NCI-H774 (cell line): ENCODE measurements at regions not wholly inside any gene's neighbourhood (a gene's known extent, or its start where the extent isn't known, plus 50 kb on each side); places are given as distances from the start of the nearest gene placed in this dataset.
"Not testable (repeated sequence)": the region's sequence is repeated elsewhere in the genome, so short reads cannot be mapped to it uniquely, and the experiment has no call there.

ENCODE experiments used
- DNase-seq: peaks from one replicate; lab custom pipeline; 2025; lab: John Stamatoyannopoulos, UW

- no peak for DNase-seq
Observed at GRCh38 chr21:15119486-15119885, 54.7 kb upstream of the NRIP1 start.

- DNase-seq = no peak
Observed at GRCh38 chr21:15121097-15121654, 56.4 kb upstream of the NRIP1 start.

- peak; percentile 29 for DNase-seq
Observed at GRCh38 chr21:15121655-15122120, 56.9 kb upstream of the NRIP1 start.

- no peak for DNase-seq
Observed at GRCh38 chr21:15122241-15122640, 57.4 kb upstream of the NRIP1 start.

- no peak for DNase-seq
Observed at GRCh38 chr21:15124731-15125130, 59.9 kb upstream of the NRIP1 start.

GRCh38 chr21:15126948-15127347, 62.1 kb upstream of the NRIP1 start:
- DNase-seq = no peak

GRCh38 chr21:15127437-15127836, 62.6 kb upstream of the NRIP1 start:
- DNase-seq = no peak

- no peak for DNase-seq
Observed at GRCh38 chr21:15128267-15128666, 63.5 kb upstream of the NRIP1 start.

GRCh38 chr21:15128714-15129113, 63.9 kb upstream of the NRIP1 start:
- not testable (repeated sequence) for DNase-seq

- no peak for DNase-seq
Observed at GRCh38 chr21:15130326-15130725, 65.5 kb upstream of the NRIP1 start.

GRCh38 chr21:15130751-15131150, 66.0 kb upstream of the NRIP1 start:
- DNase-seq = no peak

- no peak for DNase-seq
Observed at GRCh38 chr21:15132781-15133180, 68.0 kb upstream of the NRIP1 start.

- no peak for DNase-seq
Observed at GRCh38 chr21:15134701-15135470, 70.1 kb upstream of the NRIP1 start.

- DNase-seq = no peak
Observed at GRCh38 chr21:15135867-15136629, 71.2 kb upstream of the NRIP1 start.

GRCh38 chr21:15138490-15138889, 73.7 kb upstream of the NRIP1 start:
- DNase-seq = peak; percentile 15

- no peak for DNase-seq
Observed at GRCh38 chr21:15139898-15140297, 75.1 kb upstream of the NRIP1 start.

GRCh38 chr21:15140321-15141019, 75.7 kb upstream of the NRIP1 start:
- no peak for DNase-seq

- no peak for DNase-seq
Observed at GRCh38 chr21:15141261-15141970, 76.6 kb upstream of the NRIP1 start.

- no peak for DNase-seq
Observed at GRCh38 chr21:15144026-15144425, 79.2 kb upstream of the NRIP1 start.

GRCh38 chr21:15148437-15148836, 83.6 kb upstream of the NRIP1 start:
- DNase-seq = no peak

- DNase-seq = no peak
Observed at GRCh38 chr21:15149600-15150224, 84.9 kb upstream of the NRIP1 start.
